ENCODE measurements at regions not wholly inside any gene's neighbourhood (a gene's known extent, or its start where the extent isn't known, plus 50 kb on each side); places are given as distances from the start of the nearest gene placed in this dataset.

DNA sequence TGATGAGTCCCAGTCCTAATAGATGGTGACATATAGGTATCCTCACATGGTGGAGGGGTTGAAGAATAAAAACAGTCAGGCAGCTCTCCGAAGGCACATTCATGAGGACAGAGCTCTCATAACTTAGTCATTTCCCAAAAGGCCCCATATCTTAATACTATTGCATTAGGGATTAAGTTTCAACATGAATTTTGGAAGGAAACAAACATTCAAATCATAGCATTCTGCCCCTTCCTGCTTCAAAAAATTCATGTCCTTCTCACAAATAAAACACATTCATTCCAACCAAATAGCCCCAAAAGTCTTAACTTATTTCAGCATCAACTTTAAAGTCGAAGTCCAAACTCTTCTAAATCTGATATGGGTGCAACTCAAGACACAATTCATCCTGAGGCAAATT lies 277.2 kb upstream of the NR4A3 start:
- TF ChIP-seq POLR2A (IDR thresholded peaks at IDR 0.05; ENCODE audit: low read depth, low read length) (no peak), PAX5 (IDR thresholded peaks at IDR 0.05; ENCODE audit: insufficient read depth, low read length, severe bottlenecking) (no peak), POLR2AphosphoS5 (IDR thresholded peaks at IDR 0.05; ENCODE audit: low read depth, low read length) (no peak), SPI1 (IDR thresholded peaks at IDR 0.05; ENCODE audit: low read depth, low read length) (no peak)

Data from GM12891 (cell line).